Esophagus squamous epithelium (tissue), 5 donors: ENCODE measurements at regions not wholly inside any gene's neighbourhood (a gene's known extent, or its start where the extent isn't known, plus 50 kb on each side); places are given as distances from the start of the nearest gene placed in this dataset.

ENCODE experiments used
- DNase-seq: peaks from one replicate; lab custom pipeline; 2025; lab: John Stamatoyannopoulos, UW
- H3K27ac ChIP-seq, 4 donors: fragments of 200-600 bp; sonication (generic); one replicate each; pipeline ENCODE4 v1.5.1; 2016 to 2019; ENCODE audit warnings: mild to moderate bottlenecking in 1 of 4
- H3K27me3 ChIP-seq, 4 donors: fragments of 200-600 bp; sonication (generic); 1 replicate in 3 of 4; 2 replicates in 1 of 4; pipeline versions ENCODE4 v1.5.1 to v1.6.0; 2017 to 2021; ENCODE audit warnings: antibody characterized with exemption in 1 of 4
- H3K36me3 ChIP-seq, 3 donors: fragments of 200-600 bp; sonication (generic); one replicate each; pipeline ENCODE4 v1.5.1; 2016 to 2019
- H3K4me1 ChIP-seq, 3 donors: fragments of 200-600 bp; sonication (generic); one replicate each; pipeline ENCODE4 v1.5.1; 2017 to 2019
- H3K4me3 ChIP-seq, 4 donors: fragments of 200-600 bp; sonication (generic); 1 replicate in 3 of 4; 2 replicates in 1 of 4; pipeline ENCODE4 v1.5.1; 2016 to 2019; ENCODE audit warnings: mild to moderate bottlenecking in 2 of 4, moderate library complexity in 1 of 4
- H3K9me3 ChIP-seq, 3 donors: fragments of 200-600 bp; sonication (generic); one replicate each; pipeline ENCODE4 v1.5.1; 2016 to 2019
- CTCF ChIP-seq, 6 experiments: fragments of 450-650 bp in 4 of 6; fragments of 200-600 bp in 2 of 6; sonication (generic) in 2 of 6; IDR thresholded peaks; one replicate each; pipeline ENCODE4 v1.5.1; 2016 to 2019; ENCODE audit warnings: antibody characterized with exemption in 6 of 6, mild to moderate bottlenecking in 4 of 6, moderate library complexity in 4 of 6
- POLR2A ChIP-seq, 4 donors: fragments of 450-650 bp; IDR thresholded peaks; one replicate each; pipeline ENCODE4 v1.6.1; 2017; ENCODE audit warnings: antibody characterized with exemption in 4 of 4, mild to moderate bottlenecking in 4 of 4, moderate library complexity in 3 of 4
- WGBS, 2 donors: methylation state at CpG; one replicate each; pipeline ENCODE4 v1.1.5; 2018; 5-methylcytosine and 5-hydroxymethylcytosine counted together
- intact Hi-C: fragments of 100-400 bp; cut with DNase I; formaldehyde crosslinking; loops from one replicate; pipeline ENCODE4 v1.15.0; 2022
- donor health status: DM: yes; HTN: yes; CAD: no.

DNA sequence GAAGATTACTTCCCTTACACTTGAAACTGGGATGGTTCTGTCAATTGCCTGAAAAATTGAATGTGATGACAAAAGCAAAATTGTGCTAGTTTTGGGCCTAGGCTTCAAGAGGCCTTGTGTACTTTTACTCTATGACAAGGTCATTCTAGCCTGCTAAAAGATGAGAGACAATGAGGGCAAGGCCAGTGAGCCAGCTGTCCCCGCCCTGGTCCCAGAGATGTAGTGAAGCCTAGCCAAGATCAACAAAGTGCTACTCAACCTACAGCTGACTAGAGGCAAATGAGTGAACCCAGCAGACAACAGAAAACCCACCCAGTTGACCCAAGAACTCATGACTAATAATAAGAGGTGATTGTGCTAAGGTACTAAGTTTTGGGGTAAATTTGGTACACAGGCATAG, 248.7 kb downstream of the IL15 start:
- Histone ChIP-seq H3K36me3 (no peaks in the 10 kb centered on the region), H3K4me1 (no peaks in the 10 kb centered on the region), H3K9me3 (no peaks in the 10 kb centered on the region), H3K27me3 (no peaks in the 10 kb centered on the region), H3K4me3 (no peak overlapping the region), H3K27ac (no peak overlapping the region)
- 100% methylated on average over 1 of the region's 1 CpG for whole genome bisulfite sequencing, 2 donors
- TF ChIP-seq CTCF (IDR thresholded peaks at IDR 0.05) = no peak
- no peak for TF ChIP-seq POLR2A (IDR thresholded peaks at IDR 0.05)
- intact Hi-C loops = no loop called here
- no peak for DNase-seq

DNA sequence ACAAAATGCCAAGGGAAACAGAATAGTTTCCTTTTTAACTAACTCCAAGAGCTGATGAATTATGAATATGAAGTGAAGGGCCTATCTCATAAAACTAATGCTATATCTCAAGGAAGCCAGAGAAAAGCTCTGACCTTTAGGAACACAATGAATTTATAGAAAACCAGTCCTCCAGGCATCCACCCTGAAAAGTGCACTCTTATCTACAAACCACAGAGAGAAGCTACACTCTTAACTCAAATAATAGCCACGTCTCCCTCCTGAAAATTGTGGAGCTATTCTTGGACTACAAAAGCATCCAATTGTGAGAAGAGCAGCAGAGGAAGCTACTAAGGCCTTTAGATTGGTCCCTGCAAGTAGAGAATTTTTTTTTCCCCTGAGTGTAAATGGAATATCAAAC, 253.9 kb downstream of the IL15 start:
- Histone ChIP-seq H3K9me3 (no peaks in the 10 kb centered on the region), H3K36me3 (no peaks in the 10 kb centered on the region), H3K4me1 (no peaks in the 10 kb centered on the region), H3K27me3 (no peaks in the 10 kb centered on the region), H3K4me3 (no peak overlapping the region), H3K27ac (no peak overlapping the region)
- intact Hi-C loops = no loop called here
- WGBS, 2 donors = 20 to 57% methylated on average over 1 of the region's 1 CpG
- DNase-seq = no peak
- TF ChIP-seq POLR2A (IDR thresholded peaks at IDR 0.05) (no peak), CTCF (IDR thresholded peaks at IDR 0.05) (no peak)

- Histone ChIP-seq H3K27ac (no peak overlapping the region), H3K4me1 (no peaks in the 10 kb centered on the region), H3K36me3 (no peaks in the 10 kb centered on the region), H3K9me3 (no peaks in the 10 kb centered on the region), H3K27me3 (no peaks in the 10 kb centered on the region), H3K4me3 (no peak overlapping the region)
- intact Hi-C loops = no loop called here
- DNase-seq = no peak
- TF ChIP-seq POLR2A (IDR thresholded peaks at IDR 0.05) (no peak), CTCF (IDR thresholded peaks at IDR 0.05) (no peak)
- WGBS, 2 donors = 73 to 83% methylated on average over 7 of the region's 7 CpGs
These were observed 255.1 kb downstream of the IL15 start for GRCh38 chr4:141891260-141892120.

DNA sequence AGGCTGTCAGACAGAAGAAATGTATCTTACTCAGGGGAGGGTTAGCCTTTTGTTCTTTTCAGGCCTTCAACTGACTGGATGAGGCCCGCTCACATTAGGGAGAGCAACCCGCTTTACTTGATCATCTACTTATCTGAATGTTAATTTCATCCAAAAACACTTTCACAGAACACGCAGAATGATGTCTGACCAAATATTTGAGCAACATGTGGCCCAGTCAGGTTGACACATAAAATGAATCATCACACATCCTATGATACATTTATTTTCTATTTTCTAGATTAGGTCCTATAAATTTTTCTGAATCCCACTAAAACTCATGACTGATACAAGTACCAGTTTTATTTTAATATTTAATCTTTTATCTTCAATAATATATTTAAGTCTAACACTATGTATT, 260.3 kb downstream of the IL15 start:
- Histone ChIP-seq H3K4me1 (no peaks in the 10 kb centered on the region), H3K9me3 (no peaks in the 10 kb centered on the region), H3K27ac (no peak overlapping the region), H3K27me3 (no peaks in the 10 kb centered on the region), H3K4me3 (no peak overlapping the region), H3K36me3 (no peaks in the 10 kb centered on the region)
- DNase-seq = no peak
- WGBS, 2 donors = 85 to 95% methylated on average over 3 of the region's 3 CpGs
- TF ChIP-seq CTCF (IDR thresholded peaks at IDR 0.05) (no peak), POLR2A (IDR thresholded peaks at IDR 0.05) (no peak)
- intact Hi-C loops = no loop called here

GRCh38 chr4:141898346-141898745, 262.0 kb downstream of the IL15 start:
- Histone ChIP-seq H3K27me3 (no peaks in the 10 kb centered on the region), H3K4me1 (no peaks in the 10 kb centered on the region), H3K27ac (no peak overlapping the region), H3K4me3 (no peak overlapping the region), H3K36me3 (no peaks in the 10 kb centered on the region), H3K9me3 (no peaks in the 10 kb centered on the region)
- WGBS, 2 donors = 43 to 68% methylated on average over 2 of the region's 2 CpGs
- DNase-seq = no peak
- intact Hi-C loops = no loop called here
- TF ChIP-seq CTCF (IDR thresholded peaks at IDR 0.05) (no peak), POLR2A (IDR thresholded peaks at IDR 0.05) (no peak)
